K562 (cell line): ENCODE measurements at regions not wholly inside any gene's neighbourhood (a gene's known extent, or its start where the extent isn't known, plus 50 kb on each side); places are given as distances from the start of the nearest gene placed in this dataset.

Experiments used
- CSDE1 ChIP-seq, 2 experiments: fragments of 450-650 bp; IDR thresholded peaks; 2 replicates each; pipeline ENCODE4 v1.6.1; 2016; ENCODE audit warnings: mild to moderate bottlenecking in 1 of 2
- DLX4 ChIP-seq: fragments of 250-450 bp; sonication (Bioruptor Pico); IDR thresholded peaks from 2 replicates; pipeline ENCODE4 v1.6.1; 2021; ENCODE audit warnings: mild to moderate bottlenecking
- FOXM1 ChIP-seq, 2 experiments: fragments of 450-650 bp in 1 of 2; sonication (generic) in 1 of 2; formaldehyde crosslinking in 1 of 2; IDR thresholded peaks; 2 replicates each; pipeline versions ENCODE4 v1.6.1 to v1.9.0; 2017 to 2022; ENCODE audit warnings: low read depth in 2 of 2, mild to moderate bottlenecking in 2 of 2, missing genetic modification reagents in 1 of 2, moderate library complexity in 1 of 2
- HMG20A ChIP-seq: fragments of 450-650 bp; formaldehyde crosslinking; conservative IDR thresholded peaks from 2 replicates; pipeline ENCODE4 v1.4.0; 2020; ENCODE audit warnings: mild to moderate bottlenecking, mixed read lengths
- KAT7 ChIP-seq: sonication (generic); formaldehyde crosslinking; IDR thresholded peaks from 2 replicates; pipeline ENCODE4 v1.8.0; 2022; ENCODE audit warnings: missing genetic modification reagents, mild to moderate bottlenecking, borderline replicate concordance
- MEIS2 ChIP-seq: fragments of 450-650 bp; IDR thresholded peaks from 2 replicates; pipeline ENCODE4 v1.6.1; 2014; ENCODE audit warnings: mild to moderate bottlenecking; ENCODE audit not compliant: partially characterized antibody
- MTF1 ChIP-seq: fragments of 250-450 bp; sonication (Bioruptor Pico); IDR thresholded peaks from 2 replicates; pipeline ENCODE4 v1.9.0; 2021; ENCODE audit warnings: moderate library complexity, mild to moderate bottlenecking, inconsistent platforms, borderline replicate concordance
- MYC ChIP-seq, 2 experiments: fragments of 250-450 bp in 1 of 2; sonication (Bioruptor Pico) in 1 of 2; IDR thresholded peaks; 2 replicates each; pipeline versions ENCODE4 v1.5.1 to v1.6.1; 2012 to 2021; ENCODE audit warnings: low read depth in 2 of 2, borderline replicate concordance in 1 of 2, improper control_type of control experiment in 1 of 2, low read length in 1 of 2, mild to moderate bottlenecking in 1 of 2, moderate library complexity in 1 of 2
- NCOR1 ChIP-seq: fragments of 450-650 bp; IDR thresholded peaks from 2 replicates; pipeline ENCODE4 v1.6.1; 2016; ENCODE audit warnings: mild to moderate bottlenecking, moderate library complexity
- NR3C1 ChIP-seq: sonication (generic); formaldehyde crosslinking; IDR thresholded peaks from 2 replicates; pipeline ENCODE4 v1.8.1; 2022; ENCODE audit warnings: missing genetic modification reagents
- PATZ1 ChIP-seq: fragments of 250-450 bp; sonication (Bioruptor Pico); IDR thresholded peaks from 2 replicates; pipeline ENCODE4 v1.5.0; 2020; ENCODE audit warnings: mild to moderate bottlenecking, borderline replicate concordance
- POLR2A ChIP-seq: fragments of 450-650 bp; conservative IDR thresholded peaks from 2 replicates; pipeline ENCODE4 v1.6.1; 2016
- SIRT6 ChIP-seq: IDR thresholded peaks from one replicate; pipeline ENCODE4 v1.6.1; 2012; ENCODE audit warnings: low read depth, mild to moderate bottlenecking, control low read depth, inconsistent platforms, low read length, moderate library complexity
- SNRNP70 ChIP-seq: fragments of 200-400 bp; formaldehyde crosslinking; optimal IDR thresholded peaks from 2 replicates; pipeline ENCODE3; 2017; ENCODE audit warnings: low read depth, low read length
- TEAD2 ChIP-seq: fragments of 450-650 bp; IDR thresholded peaks from 2 replicates; pipeline ENCODE4 v1.6.1; 2016; ENCODE audit warnings: missing genetic modification characterization, control low read depth, missing compliant biosample characterization
- TFE3 ChIP-seq: fragments of 450-650 bp; formaldehyde crosslinking; IDR thresholded peaks from 2 replicates; pipeline ENCODE4 v1.4.0; 2020; ENCODE audit warnings: mild to moderate bottlenecking, mixed read lengths
- TRIM28 ChIP-seq: fragments of 450-650 bp; IDR thresholded peaks from 2 replicates; pipeline ENCODE4 v1.6.1; 2017
- XRCC5 ChIP-seq: fragments of 200-400 bp; formaldehyde crosslinking; IDR thresholded peaks from 2 replicates; pipeline ENCODE4 v1.6.1; 2017; ENCODE audit warnings: low read depth, mild to moderate bottlenecking, low read length
- ZBTB12 ChIP-seq: fragments of 250-450 bp; sonication (Bioruptor Pico); IDR thresholded peaks from 2 replicates; pipeline ENCODE4 v1.4.0; 2020
- ZBTB34 ChIP-seq: fragments of 250-450 bp; sonication (Bioruptor Pico); IDR thresholded peaks from 2 replicates; pipeline ENCODE4 v1.8.0; 2021; ENCODE audit warnings: mild to moderate bottlenecking, moderate library complexity
- ZNF12 ChIP-seq: sonication (generic); formaldehyde crosslinking; IDR thresholded peaks from 2 replicates; pipeline ENCODE4 v1.4.0; 2020; ENCODE audit warnings: mild to moderate bottlenecking, missing genetic modification reagents
- ZNF121 ChIP-seq: sonication (generic); formaldehyde crosslinking; conservative IDR thresholded peaks from 2 replicates; pipeline ENCODE4 v1.8.0; 2022; ENCODE audit warnings: missing genetic modification reagents
- ZNF217 ChIP-seq: sonication (generic); formaldehyde crosslinking; IDR thresholded peaks from 2 replicates; pipeline ENCODE4 v1.8.0; 2022; ENCODE audit warnings: mild to moderate bottlenecking, missing genetic modification reagents
- ZNF316 ChIP-seq: fragments of 450-650 bp; IDR thresholded peaks from 2 replicates; pipeline ENCODE4 v1.6.1; 2016
- ZNF785 ChIP-seq: fragments of 250-450 bp; sonication (Bioruptor Pico); IDR thresholded peaks from 2 replicates; pipeline ENCODE4 v1.4.0; 2020; ENCODE audit warnings: mild to moderate bottlenecking

GRCh38 chr15:58296276-58296675 lies 135.5 kb upstream of the LIPC start (continued):
- no peak for TF ChIP-seq NCOR1
- TF ChIP-seq FOXM1 (IDR thresholded peaks at IDR 0.05; ENCODE audit: low read depth), result no peak
- TF ChIP-seq FOXM1 (CRISPR knock-in tag; IDR thresholded peaks at IDR 0.05; ENCODE audit: low read depth), result no peak
- no peak for TF ChIP-seq MYC (IDR thresholded peaks at IDR 0.05; ENCODE audit: low read depth, low read length)
- TF ChIP-seq MYC (CRISPR knock-in tag; IDR thresholded peaks at IDR 0.05; ENCODE audit: borderline replicate concordance, low read depth), result no peak
- TF ChIP-seq CSDE1 (IDR thresholded peaks at IDR 0.05), result no peak
- no peak for TF ChIP-seq ZBTB12 (CRISPR knock-in tag)
- peak; percentile 18 for TF ChIP-seq MEIS2
- no peak for TF ChIP-seq KAT7
- TF ChIP-seq TRIM28, result peak; percentile 98
- no peak for TF ChIP-seq ZNF785 (CRISPR knock-in tag)
- TF ChIP-seq ZNF121, result no peak
- no peak for TF ChIP-seq SIRT6
- no peak for TF ChIP-seq DLX4 (CRISPR knock-in tag)
- TF ChIP-seq POLR2A, result no peak
- no peak for TF ChIP-seq ZBTB34
- no peak for TF ChIP-seq TFE3 (CRISPR knock-in tag)
- no peak for TF ChIP-seq PATZ1 (CRISPR knock-in tag)
- TF ChIP-seq TEAD2 (tag), result no peak
- no peak for TF ChIP-seq SNRNP70
- TF ChIP-seq ZNF217 (CRISPR knock-in tag), result no peak
- no peak for TF ChIP-seq HMG20A (CRISPR knock-in tag)
- TF ChIP-seq NR3C1, result no peak
- TF ChIP-seq ZNF12 (CRISPR knock-in tag), result no peak
- TF ChIP-seq MTF1 (CRISPR knock-in tag), result no peak
- no peak for TF ChIP-seq ZNF316
- TF ChIP-seq XRCC5, result no peak
